KMS-11 (cell line): ENCODE measurements at regions not wholly inside any gene's neighbourhood (a gene's known extent, or its start where the extent isn't known, plus 50 kb on each side); places are given as distances from the start of the nearest gene placed in this dataset.

Source experiments
- H2AFZ ChIP-seq: fragments of 200-600 bp; sonication (generic); 2 replicates; pipeline ENCODE4 v1.6.1; 2016; ENCODE audit warnings: antibody characterized with exemption, mixed run types, low read depth
- H3K27ac ChIP-seq: fragments of 200-600 bp; sonication (generic); 2 replicates; pipeline ENCODE4 v1.6.1; 2016; ENCODE audit warnings: mild to moderate bottlenecking, mixed run types
- H3K27me3 ChIP-seq: fragments of 200-600 bp; sonication (generic); 2 replicates; pipeline ENCODE4 v1.6.1; 2017; ENCODE audit warnings: mild to moderate bottlenecking, low read depth, mixed run types, moderate library complexity; ENCODE audit not compliant: insufficient read depth
- H3K36me3 ChIP-seq: fragments of 200-600 bp; sonication (generic); 2 replicates; pipeline ENCODE4 v1.6.1; 2017; ENCODE audit warnings: mild to moderate bottlenecking, mixed run types; ENCODE audit not compliant: insufficient read depth
- H3K4me1 ChIP-seq: fragments of 200-600 bp; sonication (generic); 2 replicates; pipeline ENCODE4 v1.6.1; 2016; ENCODE audit warnings: mild to moderate bottlenecking, low read depth, mixed run types; ENCODE audit not compliant: poor library complexity, severe bottlenecking
- H3K4me2 ChIP-seq: fragments of 200-600 bp; sonication (generic); 2 replicates; pipeline ENCODE4 v1.7.0; 2016; ENCODE audit warnings: mild to moderate bottlenecking, mixed run types
- H3K4me3 ChIP-seq: fragments of 200-600 bp; sonication (generic); IDR thresholded peaks from 2 replicates; pipeline ENCODE4 v1.6.1; 2017; ENCODE audit warnings: low read depth, low read length, mixed read lengths; ENCODE audit not compliant: insufficient read depth
- H3K79me2 ChIP-seq: fragments of 200-600 bp; sonication (generic); 2 replicates; pipeline ENCODE4 v1.6.1; 2016; ENCODE audit warnings: low read depth, mixed run types; ENCODE audit not compliant: insufficient read depth
- H3K9ac ChIP-seq: fragments of 200-600 bp; sonication (generic); 2 replicates; pipeline ENCODE4 v1.6.1; 2016; ENCODE audit warnings: mild to moderate bottlenecking, mixed run types
- H4K20me1 ChIP-seq: fragments of 200-600 bp; sonication (generic); 2 replicates; pipeline ENCODE4 v1.6.1; 2016; ENCODE audit warnings: mild to moderate bottlenecking, mixed run types; ENCODE audit not compliant: insufficient read depth
- TF ChIP-seq, protein P1 (sequence below): fragments of 200-600 bp; sonication (generic); conservative IDR thresholded peaks from 2 replicates; pipeline ENCODE4 v1.6.1; 2017; ENCODE audit warnings: low read depth, mild to moderate bottlenecking, antibody characterized with exemption, low read length, moderate library complexity, mixed read lengths

- Histone ChIP-seq H4K20me1 (no peaks in the 10 kb centered on the region), H3K27ac (no peak overlapping the region), H3K4me3 (no peak overlapping the region), H3K4me2 (peak overlapping the region; percentile 17; the same call in 1 of the 2 replicates), H3K27me3 (no peaks in the 10 kb centered on the region), H3K36me3 (no peaks in the 10 kb centered on the region), H2AFZ (no peak overlapping the region), H3K9ac (no peak overlapping the region), H3K79me2 (no peaks in the 10 kb centered on the region), H3K4me1 (peaks cover 13% of the 10 kb centered on the region)
- TF ChIP-seq, protein P1, sequence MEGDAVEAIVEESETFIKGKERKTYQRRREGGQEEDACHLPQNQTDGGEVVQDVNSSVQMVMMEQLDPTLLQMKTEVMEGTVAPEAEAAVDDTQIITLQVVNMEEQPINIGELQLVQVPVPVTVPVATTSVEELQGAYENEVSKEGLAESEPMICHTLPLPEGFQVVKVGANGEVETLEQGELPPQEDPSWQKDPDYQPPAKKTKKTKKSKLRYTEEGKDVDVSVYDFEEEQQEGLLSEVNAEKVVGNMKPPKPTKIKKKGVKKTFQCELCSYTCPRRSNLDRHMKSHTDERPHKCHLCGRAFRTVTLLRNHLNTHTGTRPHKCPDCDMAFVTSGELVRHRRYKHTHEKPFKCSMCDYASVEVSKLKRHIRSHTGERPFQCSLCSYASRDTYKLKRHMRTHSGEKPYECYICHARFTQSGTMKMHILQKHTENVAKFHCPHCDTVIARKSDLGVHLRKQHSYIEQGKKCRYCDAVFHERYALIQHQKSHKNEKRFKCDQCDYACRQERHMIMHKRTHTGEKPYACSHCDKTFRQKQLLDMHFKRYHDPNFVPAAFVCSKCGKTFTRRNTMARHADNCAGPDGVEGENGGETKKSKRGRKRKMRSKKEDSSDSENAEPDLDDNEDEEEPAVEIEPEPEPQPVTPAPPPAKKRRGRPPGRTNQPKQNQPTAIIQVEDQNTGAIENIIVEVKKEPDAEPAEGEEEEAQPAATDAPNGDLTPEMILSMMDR = no peak
Measured at GRCh38 chr4:165612936-165613335, 234.1 kb downstream of the CPE start.

DNA sequence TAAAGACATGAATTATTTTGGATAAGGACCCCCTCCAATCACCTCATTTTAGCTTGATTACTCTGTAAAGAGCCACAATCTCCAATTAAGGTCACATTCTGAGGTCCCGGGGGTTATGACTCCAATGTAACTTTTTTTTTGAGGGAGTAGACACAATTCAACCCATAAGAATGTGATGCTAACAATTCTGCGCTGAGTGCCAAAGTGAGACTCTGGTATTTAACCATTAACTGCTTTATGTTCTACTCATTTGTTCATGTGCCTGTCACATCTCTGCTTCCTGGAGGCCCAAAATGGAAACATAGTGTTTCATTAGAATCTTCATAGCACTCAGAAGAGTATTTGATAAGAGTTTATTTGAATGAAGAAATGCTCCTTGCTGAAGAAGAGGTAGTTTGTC is 234.8 kb downstream of the CPE start:
- no peaks in the 10 kb centered on the region for H4K20me1 ChIP-seq
- TF ChIP-seq, protein P1 = no peak
- 0 out of 2 replicates have a peak overlapping the region, but pooled peaks have one; percentile 17 for H3K4me2 ChIP-seq
- no peaks in the 10 kb centered on the region for H3K79me2 ChIP-seq
- no peak overlapping the region for H2AFZ ChIP-seq
- H3K27me3 ChIP-seq = no peaks in the 10 kb centered on the region
- no peak overlapping the region for H3K27ac ChIP-seq
- H3K4me1 ChIP-seq = peaks cover 13% of the 10 kb centered on the region
- no peaks in the 10 kb centered on the region for H3K36me3 ChIP-seq
- no peak overlapping the region for H3K4me3 ChIP-seq
- H3K9ac ChIP-seq = no peak overlapping the region

DNA sequence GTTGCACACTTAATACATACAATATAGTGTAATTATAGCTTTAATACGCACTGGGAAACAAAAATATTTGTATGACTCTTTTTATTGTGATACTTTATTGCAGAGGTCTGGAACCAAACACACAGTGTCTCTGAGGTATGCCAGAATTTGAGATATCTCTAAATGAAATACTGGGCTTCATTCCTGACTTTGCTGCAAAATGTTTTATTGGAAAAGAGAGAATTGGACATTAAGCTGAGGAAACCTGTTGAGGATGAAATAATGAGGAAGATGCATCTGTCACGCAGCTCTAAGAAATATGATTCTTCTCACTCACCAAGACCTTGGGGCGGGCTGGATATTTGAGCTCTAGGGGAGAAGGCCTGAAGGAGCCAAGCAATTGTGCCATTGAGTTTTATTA is 242.1 kb downstream of the CPE start:
- Histone ChIP-seq H3K9ac (no peak overlapping the region), H3K36me3 (no peaks in the 10 kb centered on the region), H3K4me2 (no peak overlapping the region), H3K4me1 (no peaks in the 10 kb centered on the region), H3K4me3 (no peak overlapping the region), H3K27me3 (no peaks in the 10 kb centered on the region), H4K20me1 (no peaks in the 10 kb centered on the region), H3K79me2 (no peaks in the 10 kb centered on the region), H2AFZ (no peak overlapping the region), H3K27ac (no peak overlapping the region)
- TF ChIP-seq, protein P1 = no peak

- no peaks in the 10 kb centered on the region for H3K36me3 ChIP-seq
- H3K27me3 ChIP-seq = no peaks in the 10 kb centered on the region
- H3K9ac ChIP-seq = no peak overlapping the region
- H2AFZ ChIP-seq = no peak overlapping the region
- TF ChIP-seq, protein P1 = no peak
- H3K4me2 ChIP-seq = no peak overlapping the region
- H3K27ac ChIP-seq = no peak overlapping the region
- no peaks in the 10 kb centered on the region for H4K20me1 ChIP-seq
- H3K4me1 ChIP-seq = no peaks in the 10 kb centered on the region
- no peaks in the 10 kb centered on the region for H3K79me2 ChIP-seq
- H3K4me3 ChIP-seq = no peak overlapping the region
Measured at GRCh38 chr4:165621983-165622382, 243.2 kb downstream of the CPE start.
